SK-N-MC (cell line): ENCODE measurements at regions not wholly inside any gene's neighbourhood (a gene's known extent, or its start where the extent isn't known, plus 50 kb on each side); places are given as distances from the start of the nearest gene placed in this dataset.

ENCODE experiments used
- EZH2 ChIP-seq: fragments of 200-600 bp; sonication (generic); IDR thresholded peaks from one replicate; pipeline ENCODE4 v1.6.1; 2017; ENCODE audit warnings: antibody characterized with exemption
- POLR2AphosphoS5 ChIP-seq: IDR thresholded peaks from 2 replicates; pipeline ENCODE4 v1.6.1; 2012; ENCODE audit warnings: mild to moderate bottlenecking, low read depth, low read length, borderline replicate concordance

- TF ChIP-seq POLR2AphosphoS5 (no peak), EZH2 (no peak)
Measured at GRCh38 chr14:34373191-34373590, 88.8 kb downstream of the SPTSSA start.
